Activated T-helper 1 cell treated with anti-CD3 and anti-CD28 coated beads, Interleukin-2, amount 50 U/mL, for 16 hours (primary cell): ENCODE measurements at regions not wholly inside any gene's neighbourhood (a gene's known extent, or its start where the extent isn't known, plus 50 kb on each side); places are given as distances from the start of the nearest gene placed in this dataset.
"Not testable (repeated sequence)": the region's sequence is repeated elsewhere in the genome, so short reads cannot be mapped to it uniquely, and the experiment has no call there.

ENCODE experiments used
- DNase-seq, 2 donors: peaks; one replicate each; pipeline ENCODE4 v3.0.0-alpha.2; 2020; ENCODE audit warnings: low read depth in 1 of 2, low spot score in 1 of 2

- DNase-seq: no peak
These were observed 190.9 kb upstream of the CDH5 start for GRCh38 chr16:66175636-66176035.

GRCh38 chr16:66175058-66175457, 191.4 kb upstream of the CDH5 start:
- no peak for DNase-seq

DNA sequence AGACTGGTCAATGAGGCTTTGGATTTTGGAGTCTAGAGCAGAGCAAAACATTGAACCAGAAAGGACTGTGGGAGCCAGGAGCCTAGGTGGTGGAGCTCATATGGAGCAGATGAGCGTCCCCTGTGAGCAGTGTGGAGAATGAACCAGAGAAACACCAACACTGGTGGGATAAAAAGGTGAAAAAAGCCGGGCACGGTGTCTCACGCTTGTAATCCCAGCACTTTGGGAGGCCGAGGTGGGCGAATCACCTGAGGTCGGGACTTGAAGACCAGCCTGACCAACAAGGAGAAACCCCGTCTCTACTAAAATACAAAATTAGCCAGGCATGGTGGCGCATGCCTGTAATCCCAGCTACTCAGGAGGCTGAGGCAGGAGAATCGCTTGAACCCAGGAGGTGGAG, 192.7 kb upstream of the CDH5 start:
- not testable (repeated sequence) for DNase-seq

GRCh38 chr16:66173181-66173580, 193.3 kb upstream of the CDH5 start:
- DNase-seq: not testable (repeated sequence)

DNA sequence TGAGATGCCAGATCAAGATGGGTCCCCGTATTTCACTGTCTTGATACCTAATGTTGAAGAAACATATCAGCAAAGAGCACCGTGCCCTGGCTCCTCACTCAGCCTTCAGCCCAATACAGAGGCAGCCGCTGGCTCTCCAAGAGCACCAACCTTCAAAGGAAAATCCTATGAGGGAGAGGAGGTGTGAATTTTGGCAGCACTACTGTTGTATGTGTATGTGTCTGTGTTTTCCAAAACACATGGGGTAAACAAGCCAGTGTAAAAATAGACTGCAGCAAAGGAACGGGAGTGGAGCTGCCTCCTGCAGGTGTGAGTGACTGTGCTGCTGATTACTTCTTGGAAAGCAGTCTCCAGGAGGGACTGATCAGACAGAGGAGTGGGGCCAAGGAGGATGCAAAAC, 194.0 kb upstream of the CDH5 start:
- DNase-seq: no peak

DNA sequence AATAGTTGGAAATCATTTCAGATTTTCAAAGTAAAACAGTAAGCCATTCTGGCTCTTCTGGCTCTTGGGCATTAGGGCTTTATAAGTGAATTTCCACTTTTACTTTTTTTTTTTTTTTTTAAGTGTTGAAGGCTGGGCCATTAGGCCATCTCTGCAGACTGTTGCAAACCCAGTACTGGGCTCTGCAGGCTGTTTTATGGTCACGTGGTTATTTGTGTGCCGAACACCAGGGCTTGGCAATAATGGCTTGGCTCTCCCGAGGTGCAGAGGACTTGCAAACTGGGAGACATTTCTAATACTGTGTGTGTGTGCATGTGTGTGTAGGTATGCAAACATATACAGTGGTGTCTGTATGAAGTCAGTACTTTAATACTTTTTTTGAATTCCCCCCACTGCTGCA, 194.9 kb upstream of the CDH5 start:
- DNase-seq: no peak

GRCh38 chr16:66170989-66171388, 195.5 kb upstream of the CDH5 start:
- no peak for DNase-seq

GRCh38 chr16:66169817-66170216, 196.7 kb upstream of the CDH5 start:
- DNase-seq: no peak

DNA sequence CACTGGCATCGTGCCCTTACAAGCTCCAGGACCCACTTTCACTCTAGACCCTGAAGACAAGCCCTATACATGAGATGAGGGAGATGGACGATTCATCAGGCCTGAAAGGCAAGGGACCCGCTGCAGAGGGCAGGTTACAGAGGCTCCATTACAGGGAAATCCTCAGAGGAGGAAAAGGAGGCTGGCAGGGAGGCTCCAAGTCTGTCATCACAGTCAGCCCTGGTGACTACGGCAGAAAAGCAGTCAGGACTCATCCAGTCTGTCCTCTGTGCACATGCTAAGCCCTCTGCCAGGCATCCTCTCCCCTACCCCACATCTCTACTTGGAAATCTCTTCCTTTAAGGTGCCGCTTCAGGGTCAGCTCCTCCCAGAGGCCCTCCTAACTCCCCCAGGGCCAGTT, 197.7 kb upstream of the CDH5 start:
- DNase-seq: no peak

DNA sequence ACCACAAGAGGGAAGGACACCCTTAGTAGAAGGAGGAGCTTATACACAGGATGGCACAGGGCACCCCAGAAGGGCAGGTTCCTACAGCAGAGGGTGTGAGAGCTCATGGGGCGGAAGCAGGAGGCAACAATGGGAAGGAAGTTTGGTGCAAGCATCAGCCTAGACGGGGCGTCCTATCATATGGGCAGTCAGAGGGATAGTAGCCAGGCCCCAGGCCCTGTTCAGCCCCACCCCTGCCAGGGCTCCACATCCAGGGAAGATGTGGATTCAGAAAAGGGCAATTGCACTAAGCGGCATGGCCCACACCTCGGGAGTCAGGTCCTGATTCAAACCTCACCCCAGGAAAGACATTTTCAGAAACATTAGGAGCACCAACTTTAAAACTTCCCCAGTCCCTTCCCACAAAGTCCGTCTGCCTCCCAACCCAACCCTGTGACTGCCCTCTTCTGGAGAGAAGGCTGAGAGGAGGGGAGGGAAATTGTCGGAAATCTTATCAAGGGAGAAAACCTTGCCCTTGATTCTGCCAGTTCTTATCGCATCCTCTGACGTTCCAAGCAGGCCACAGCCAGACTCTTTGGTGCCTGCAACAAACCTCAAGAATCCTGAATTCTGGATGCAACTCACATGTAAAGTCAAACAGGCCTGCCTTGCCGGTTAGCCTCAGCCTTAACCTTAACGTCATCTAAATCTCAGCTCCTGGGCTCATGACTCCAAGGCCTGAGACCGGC, 198.8 kb upstream of the CDH5 start:
- DNase-seq: no peak

GRCh38 chr16:66166490-66166889, 200.0 kb upstream of the CDH5 start:
- no peak for DNase-seq

- DNase-seq: no peak
These were observed 200.6 kb upstream of the CDH5 start for GRCh38 chr16:66165879-66166278.

DNA sequence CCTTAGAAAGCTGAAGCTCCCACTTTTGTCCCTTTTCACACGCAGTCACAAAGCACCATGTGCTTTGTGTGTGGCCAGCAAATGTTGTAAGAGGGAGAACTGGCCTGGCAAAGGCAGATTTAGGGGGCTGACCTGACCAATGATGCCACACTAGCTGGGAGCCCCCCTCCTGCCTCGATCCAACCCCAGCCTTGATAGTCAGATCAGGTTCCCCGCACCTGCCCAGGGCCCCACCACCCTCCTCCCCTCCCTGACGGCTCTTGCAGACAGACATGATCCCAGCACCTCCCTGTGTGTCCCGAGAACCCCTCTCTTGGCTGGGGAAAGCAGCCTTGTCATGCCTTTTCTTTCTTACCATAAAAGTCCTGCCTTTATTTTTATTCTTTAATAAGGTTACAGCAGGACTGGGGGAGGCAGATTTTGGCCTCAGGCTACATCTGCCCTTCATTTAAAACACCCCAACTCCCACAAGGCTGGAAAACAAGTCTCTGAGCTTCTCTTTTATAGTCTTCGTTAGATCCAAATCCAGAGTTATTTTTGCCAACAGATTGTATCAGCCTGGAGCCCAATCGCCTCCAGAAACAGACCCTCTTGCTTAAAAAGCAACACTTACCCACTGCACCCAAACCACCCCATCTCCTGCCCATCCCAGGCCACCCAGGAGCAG, 201.8 kb upstream of the CDH5 start:
- no peak for DNase-seq

DNA sequence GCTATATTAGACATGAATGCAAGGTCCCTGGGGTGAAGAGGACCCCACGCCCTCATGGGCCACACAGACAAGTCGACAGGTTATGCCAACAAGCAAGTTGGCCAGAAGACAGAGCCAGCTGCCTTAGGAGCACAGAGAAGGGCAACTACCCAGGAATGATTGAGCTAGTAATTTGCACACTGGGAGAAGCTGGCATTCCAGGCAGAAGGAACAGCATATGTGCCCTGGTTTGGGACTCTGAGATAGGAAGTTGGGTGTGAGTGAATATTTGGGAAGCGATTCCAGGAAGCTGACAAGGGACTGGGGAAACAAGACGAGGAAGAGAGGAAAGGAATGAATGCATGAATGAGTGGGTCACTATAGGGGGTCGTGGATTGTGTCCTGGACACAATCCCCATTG, 203.7 kb upstream of the CDH5 start:
- DNase-seq: no peak

- DNase-seq: no peak
These were observed 204.5 kb upstream of the CDH5 start for GRCh38 chr16:66161942-66162341.

DNA sequence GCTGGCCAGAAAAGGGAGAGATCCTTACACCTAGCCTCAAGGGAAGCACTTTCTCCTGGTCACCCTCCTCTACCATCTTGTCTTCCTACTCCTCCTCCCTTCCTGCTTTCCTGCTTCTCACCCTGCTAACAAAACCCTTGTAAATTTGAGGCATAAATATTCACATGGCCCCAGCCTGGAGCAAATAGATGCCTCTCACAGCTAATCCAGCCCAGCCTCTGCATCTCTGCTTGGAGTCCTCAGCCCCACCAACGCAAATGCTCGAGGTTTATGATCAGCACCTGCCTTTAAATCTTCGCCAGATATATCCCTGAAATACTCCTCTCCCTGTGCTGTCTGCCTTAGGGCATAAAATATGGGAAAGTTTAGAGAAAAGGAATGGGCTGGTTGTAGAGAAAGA, 205.2 kb upstream of the CDH5 start:
- DNase-seq: no peak

DNA sequence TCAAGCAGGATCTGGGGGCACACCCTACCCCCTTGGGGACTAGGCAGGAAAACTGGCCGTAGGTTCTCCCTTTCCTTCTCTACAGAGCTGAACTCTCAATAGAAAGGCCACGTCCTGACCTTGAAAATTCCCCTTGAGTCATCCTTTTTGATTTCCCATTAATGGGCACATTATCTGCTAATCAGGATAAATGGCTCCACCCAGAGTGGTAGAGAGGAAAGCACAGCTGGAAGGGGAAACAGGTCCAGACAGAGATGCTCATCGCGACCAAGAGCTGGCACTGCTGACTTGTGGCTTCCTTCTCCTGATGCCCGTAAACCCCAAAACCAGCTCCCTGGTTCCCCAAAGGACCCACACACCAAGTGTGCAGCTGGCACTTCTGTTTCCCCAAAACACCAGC, 206.5 kb upstream of the CDH5 start:
- no peak for DNase-seq

DNA sequence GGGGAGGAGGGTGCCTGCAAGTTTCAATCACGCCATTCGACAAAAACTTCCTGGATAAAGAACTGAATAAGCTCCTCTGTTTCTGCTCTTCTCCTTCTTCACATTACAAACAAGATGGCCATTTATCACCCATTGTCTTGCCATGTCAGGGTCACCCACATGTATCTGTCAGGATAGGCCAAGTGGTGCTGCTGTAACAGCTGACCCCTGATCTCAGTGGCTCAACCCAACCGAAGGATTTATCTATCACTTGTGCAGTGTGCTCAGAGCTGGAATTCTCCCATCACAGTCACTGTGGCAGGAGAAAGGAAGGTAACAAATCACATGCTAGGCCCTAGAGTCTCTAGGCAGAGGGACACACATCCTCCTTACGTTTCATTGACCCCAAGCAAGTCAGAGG, 210.0 kb upstream of the CDH5 start:
- no peak for DNase-seq

GRCh38 chr16:66155933-66156332, 210.6 kb upstream of the CDH5 start:
- no peak for DNase-seq

GRCh38 chr16:66154801-66155200, 211.7 kb upstream of the CDH5 start:
- DNase-seq: no peak

- DNase-seq: no peak
These were observed 213.6 kb upstream of the CDH5 start for GRCh38 chr16:66152823-66153393.

GRCh38 chr16:66152181-66152580, 214.3 kb upstream of the CDH5 start:
- no peak for DNase-seq
